HG03457 (cell line): ENCODE measurements at regions not wholly inside any gene's neighbourhood (a gene's known extent, or its start where the extent isn't known, plus 50 kb on each side); places are given as distances from the start of the nearest gene placed in this dataset.

Source experiments
- ATAC-seq: cut with Tn5 transposase; IDR thresholded peaks from one replicate; pipeline ENCODE4 v1.9.1; 2021; ENCODE audit warnings: moderate number of reproducible peaks; ENCODE audit not compliant: unreplicated experiment

DNA sequence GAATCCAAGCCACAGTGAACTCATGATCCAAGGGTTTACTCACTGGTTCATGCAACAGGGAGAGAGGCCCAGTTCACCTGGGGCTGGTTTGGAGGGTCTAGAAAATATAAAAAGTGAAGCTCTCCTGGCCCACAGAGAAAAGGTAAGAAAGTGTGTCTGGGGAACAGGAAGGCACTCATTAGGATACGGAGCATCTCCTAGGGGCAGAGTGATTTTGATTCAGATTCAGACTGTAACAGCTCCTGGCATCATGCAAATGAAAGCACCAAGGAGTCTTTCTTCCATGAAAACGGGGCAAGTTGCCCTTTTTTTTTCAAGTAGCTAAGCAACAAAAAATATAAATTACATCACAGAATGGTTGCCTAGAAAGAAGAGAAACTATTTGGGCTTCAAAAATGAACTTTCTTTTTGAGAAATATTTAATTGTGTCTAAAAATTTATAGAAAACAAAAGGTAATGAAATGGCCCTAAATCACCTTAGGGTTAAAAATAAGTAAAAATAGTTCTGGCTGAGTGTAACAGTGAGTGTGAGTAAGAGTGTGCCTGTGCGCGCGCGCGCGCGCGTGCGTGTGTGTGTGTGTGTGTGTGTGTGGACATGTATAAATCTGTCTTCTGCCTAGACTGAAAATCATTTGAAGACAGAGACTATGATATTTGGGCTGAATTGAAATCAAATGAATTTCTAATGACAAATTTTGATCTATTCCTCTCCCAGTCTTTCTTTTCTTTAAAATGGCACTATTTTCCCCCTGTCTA is 177.8 kb upstream of the ZNF462 start:
- ATAC-seq: no peak

DNA sequence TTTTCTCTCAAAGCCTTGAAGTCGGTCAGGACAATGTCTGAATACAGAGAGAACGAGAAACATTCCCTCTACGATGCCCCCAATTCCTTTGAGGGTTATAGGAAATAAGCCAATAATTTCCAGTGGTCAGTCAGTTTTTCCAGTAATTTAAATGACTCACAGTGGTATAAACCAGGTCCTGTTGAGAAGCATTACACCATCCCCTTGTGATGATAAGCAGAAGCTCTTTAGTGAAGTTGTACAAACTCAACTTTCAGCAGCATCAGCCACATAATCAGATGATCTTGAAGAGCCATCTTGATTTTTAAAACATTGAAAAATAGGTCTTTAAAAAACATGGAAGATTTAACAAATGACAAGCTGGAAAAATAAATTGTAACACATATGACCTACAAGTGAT is 173.9 kb upstream of the ZNF462 start:
- no peak for ATAC-seq

DNA sequence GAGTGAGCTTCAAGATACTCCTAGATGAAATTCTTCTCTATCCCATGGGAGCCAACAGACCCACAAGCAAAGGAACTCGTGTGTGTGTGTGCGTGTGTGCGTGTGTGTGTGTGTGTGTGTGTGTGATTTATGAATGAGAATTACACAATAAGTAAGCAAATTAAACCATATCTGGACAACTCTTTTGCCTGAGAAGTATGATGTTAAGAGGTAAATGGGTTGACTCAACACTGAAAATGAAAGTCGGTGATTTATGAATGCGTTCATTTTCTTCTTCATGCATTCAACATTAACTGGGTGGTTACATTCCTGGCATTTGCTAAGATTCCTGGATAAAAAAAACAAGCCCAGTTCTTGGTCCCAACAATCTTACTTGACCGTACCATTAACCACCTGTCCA is 171.3 kb upstream of the ZNF462 start:
- no peak for ATAC-seq

DNA sequence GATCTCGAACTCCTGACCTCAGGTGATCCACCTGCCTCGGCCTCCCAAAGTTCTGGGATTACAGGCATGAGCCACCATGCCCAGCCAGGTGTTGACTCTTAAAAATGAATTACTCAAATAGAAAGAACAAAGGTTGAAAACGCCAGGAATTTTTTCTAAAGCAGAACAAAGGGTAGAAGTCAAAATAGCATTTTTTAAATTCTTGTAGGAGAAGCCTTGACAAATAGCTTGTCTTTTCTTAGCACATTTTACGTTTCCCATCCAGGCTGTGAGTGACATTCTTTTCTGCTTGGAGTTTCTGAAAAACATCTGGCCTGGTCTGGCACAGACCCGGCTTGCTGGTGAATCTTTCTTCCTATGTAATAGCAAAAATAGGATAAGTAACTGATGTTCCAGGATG is 169.4 kb upstream of the ZNF462 start:
- no peak for ATAC-seq

DNA sequence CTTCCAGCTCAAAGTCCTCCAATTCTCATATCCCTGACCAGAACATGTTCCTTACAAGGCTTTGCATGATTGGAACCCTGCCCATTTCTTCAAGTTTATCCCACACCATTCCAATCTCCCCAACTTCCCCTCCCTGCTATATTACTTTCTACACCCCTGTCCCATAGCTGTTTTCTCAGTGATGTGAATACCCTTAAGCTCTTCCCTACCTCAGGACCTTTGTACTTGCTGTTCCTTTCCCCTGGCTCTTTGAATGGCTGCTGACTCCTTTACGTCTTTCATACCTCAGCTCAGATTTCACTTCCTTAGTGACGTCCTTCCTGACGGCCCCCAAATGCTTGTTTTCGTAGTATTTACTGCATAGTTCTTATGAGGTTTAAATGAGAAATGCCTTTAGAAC is 166.2 kb upstream of the ZNF462 start:
- ATAC-seq: no peak

DNA sequence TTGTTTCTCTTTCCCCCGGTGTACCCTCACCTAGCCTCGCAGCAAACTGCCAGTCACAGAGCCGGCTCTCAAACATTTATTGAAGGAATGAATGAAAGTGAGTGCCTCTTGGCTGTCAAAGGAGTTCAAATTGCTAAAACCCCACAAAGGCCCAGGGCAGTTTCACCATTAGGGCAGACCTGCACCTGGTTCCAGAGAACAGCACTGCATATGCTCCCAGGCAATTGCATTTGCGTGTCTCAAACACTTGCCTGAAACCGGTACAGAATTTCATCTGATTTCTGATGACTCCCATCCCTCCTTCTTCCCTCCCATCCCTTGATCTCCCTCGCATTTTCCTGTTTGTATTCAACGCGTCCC is 165.6 kb upstream of the ZNF462 start:
- no peak for ATAC-seq

DNA sequence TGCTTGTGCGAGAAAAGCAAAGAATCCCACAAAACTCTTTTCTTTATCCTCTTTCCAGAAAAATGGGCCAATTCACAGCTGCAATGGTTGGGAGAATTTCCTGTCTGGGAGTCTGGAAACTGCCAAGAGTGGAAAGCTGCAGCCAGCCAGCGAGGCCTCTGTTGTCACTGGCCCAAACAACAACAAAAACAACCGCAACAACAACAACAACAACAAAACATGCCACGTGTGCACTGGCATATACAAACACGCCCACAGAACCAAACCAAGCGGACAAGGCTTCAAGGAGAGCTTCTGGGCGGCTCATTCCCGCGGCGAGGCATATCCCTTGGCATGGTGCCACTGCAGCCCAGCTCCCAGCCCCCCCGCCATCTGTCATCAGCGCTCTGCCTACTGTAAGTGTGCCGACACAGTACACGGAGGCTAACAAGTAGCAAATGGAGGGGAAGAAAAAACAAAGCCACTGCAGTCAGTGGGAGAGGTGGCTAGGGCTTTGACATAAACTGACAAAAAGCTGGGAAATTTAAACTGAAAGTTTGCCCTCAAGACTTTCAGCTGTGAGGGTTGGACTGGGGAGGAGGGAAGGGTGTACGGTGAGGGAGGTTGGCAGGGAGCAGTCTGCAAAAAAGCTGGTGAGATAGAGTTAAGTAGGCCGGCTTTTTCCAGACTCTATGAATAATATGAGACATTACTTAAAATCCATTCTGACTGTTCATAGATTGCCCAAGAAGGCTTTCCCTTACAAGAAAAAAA is 165.0 kb upstream of the ZNF462 start:
- no peak for ATAC-seq

DNA sequence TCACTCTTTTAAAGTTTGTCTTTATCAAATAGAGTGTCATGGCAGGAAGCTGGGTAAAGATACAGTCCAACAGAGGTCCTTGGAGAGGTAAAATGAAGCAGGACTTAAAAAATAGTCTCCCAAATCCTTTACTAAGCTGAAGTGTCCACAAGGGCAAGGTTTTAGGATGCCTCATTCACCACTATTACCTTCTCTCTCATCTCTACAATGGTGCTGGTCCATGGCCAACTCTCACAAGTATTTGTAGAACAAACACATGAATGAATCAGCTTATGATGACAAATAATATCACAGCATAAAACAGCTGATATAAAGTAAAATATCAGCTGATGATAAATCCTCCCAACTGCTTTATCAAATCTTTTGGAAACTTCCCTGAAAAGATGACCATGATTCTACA is 162.3 kb upstream of the ZNF462 start:
- no peak for ATAC-seq

DNA sequence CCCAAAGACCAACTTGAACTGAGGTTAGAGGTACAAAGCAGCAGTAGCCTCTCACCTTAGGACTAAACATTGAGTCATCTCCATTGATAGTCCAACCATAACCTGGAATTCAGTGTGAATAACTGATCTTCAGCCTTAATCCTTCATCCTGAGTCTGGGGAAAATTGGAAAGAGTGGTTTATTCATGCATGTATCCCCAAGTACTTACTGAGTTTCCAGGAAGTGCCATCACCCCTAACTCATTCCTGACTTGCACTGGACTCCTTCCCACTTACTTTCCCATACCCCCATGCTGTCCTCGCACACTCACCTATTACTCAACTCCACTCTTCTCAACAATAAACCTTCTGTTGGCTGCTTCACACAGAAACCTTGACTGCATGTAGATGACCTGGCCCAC is 161.4 kb upstream of the ZNF462 start:
- ATAC-seq: no peak

DNA sequence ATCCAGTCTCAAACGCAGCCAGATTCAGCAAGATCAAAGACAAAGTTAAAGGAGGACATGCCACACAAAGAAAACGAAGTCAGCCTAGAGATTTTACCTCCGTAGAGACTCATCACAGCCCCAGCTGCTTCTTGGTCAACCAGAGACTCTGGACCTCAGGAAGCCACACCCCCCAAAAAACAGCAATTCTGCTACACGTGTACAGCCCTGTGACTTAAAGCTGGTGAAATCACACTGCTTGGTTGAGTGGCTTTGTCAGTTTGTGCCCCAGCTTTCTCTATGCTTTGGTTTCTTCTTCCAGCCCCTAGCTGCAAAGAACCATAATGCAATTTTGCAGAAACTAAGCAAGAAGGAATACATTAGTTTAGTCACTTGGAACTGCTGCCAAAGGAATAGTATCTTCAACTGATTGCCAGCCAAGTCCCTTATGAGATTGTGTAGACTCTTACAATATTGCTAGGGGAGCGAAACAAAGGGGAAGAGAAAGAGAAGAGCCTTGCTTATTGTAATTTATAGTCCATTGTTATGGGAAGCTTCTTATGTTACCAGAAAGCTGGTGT is 158.8 kb upstream of the ZNF462 start:
- ATAC-seq: no peak

DNA sequence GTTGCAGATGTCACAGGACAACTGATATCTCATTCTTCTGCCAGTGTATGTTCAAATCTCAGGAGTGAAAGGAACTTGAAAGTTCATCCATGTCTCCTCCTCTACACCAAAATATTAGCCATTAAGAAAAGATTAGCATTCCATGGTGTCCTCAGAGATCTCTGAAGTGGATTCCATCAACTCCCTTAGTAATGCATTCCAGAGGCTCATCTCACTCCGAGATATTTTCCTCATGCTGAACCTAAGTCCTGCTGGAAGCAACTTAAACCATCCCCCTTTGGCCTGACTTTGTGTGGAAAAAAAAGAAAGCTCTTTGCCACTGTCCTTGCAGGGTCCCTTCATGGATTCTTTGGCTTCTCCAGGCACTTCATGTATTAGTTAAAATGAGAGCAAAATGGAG is 155.7 kb upstream of the ZNF462 start:
- ATAC-seq: no peak

DNA sequence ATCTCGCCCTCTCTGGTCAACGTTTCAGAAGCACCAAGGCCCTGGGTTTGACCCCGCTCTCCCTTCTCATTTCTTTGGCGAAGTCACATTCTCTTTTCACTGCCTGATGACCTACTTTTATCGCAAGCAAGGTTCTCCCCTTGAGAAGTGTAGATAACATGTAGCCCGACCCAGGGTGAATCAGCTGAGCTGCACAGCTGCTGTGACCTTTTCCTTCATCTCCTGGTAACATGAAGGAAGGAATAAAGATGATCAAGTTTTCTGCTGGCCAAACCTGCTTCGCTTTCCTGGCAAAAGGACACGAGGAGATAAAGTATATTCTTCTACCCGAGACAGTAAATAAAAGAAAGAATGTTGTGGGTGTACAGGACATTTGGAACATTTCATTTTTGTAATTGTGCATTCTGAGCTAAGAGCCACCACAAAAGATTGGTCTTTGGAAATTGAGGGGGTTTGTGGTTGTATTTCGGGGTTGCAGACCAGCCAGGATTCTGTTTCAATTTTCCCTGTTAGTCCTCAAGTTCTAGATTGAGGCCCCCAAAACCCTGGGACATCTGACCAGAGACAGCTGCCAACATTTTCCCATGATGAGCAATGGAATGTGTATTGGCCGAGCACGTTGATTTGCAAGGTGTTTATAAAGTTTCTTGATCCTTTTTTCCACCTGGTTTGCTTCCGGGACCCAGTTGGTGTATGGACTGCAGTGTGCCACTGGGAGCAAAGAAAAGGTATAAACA is 155.1 kb upstream of the ZNF462 start:
- ATAC-seq: no peak

DNA sequence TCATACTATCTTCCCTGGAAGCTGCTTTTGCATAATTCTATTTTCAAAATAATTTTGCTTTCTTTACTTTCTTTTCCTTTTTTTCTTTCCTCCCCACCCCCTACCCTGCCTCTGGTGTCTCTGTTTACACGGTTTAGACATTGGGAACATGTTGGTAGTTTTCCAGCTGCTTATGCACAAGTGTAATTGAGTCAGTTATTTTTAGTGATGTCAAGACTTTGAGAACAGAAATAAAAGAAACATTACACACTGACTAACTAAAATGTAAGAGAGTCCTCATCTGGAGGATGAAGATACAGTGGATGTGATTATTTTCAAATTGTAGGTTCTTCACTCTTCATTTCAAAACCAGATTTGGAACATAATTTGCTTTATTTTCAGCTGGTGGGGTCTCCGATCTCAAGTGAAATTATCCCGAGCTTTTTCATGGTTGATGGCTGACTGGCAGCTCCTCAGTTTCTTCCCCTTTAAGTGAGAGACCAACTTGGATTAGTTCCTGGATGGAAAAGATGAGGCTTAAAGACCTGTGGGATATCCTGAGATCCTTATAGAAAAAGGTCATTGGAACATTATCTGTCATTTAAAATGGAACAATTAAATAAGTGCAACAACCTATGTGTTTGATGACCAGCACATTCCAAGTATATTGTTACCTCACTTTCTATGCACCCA is 154.4 kb upstream of the ZNF462 start:
- ATAC-seq: no peak

DNA sequence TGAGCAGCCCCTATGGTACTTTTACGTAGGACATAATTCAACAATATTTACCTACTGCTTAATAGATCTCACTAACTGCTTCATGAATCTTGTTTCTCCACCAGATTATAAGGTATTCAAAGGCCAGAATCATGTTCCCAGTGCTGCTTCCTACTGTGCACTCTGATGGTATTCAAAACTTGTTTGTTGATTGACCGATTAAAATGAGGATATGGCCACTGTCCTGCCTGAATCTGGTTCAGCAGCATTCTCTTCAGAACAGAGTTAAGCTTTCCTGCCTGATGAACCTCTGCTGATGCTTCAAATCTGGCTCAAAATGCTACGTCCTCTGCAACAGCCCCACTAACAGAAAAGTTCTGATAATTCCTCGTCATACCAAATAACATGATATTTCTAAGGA is 150.7 kb upstream of the ZNF462 start:
- no peak for ATAC-seq

DNA sequence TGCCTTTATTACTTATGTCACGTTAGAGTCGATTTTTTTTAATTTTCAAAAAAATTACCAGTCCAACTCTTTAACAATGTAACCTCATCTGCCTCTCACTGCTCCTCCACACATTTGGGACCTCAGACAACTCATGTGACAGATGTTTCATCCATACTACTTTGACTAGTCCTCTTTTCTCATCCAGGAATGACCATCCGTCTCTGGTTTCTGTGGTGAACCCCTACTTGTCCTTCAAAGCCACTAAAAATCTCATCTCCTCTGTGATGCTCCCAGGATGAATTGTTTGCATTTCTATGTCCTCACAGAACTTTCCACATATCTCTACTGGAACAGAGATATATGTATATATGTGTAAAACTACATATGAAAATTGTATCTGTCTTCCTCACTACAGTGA is 149.8 kb upstream of the ZNF462 start:
- no peak for ATAC-seq

DNA sequence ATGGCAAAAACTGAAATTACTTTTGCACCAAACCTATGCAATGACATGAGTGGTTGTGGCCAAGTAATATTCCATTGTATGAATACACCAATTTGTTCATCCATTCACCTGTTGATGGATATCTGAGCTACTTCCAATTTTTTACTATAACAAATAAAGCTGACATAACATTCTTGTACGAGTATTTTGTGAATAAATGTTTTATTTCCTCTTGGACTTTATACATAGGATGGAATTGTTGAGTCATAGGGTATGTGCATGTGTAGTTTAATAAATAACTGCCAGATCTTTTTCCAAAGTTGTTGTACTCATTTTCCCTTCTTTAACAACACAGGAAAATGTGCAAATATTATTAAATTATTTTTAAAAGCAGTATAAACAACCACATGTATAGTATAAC is 146.1 kb upstream of the ZNF462 start:
- ATAC-seq: no peak

DNA sequence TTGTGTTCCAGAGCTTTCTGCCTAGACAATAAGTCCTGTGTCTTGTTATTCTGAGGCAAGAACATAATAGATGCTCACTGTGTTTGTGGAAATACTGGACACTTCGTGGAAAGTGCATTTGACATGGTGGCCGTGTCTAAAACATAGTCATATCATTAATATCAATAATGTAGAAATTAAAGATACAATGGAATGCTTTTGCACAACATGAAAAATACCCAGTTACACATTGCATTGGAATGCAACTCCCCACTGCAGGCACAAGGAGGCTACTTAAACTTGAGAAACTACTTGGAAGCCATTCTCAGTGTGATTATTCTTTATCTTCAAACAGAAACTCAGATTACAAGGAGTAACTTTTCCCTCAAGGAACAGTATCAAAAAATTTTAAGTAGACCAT is 145.3 kb upstream of the ZNF462 start:
- no peak for ATAC-seq

DNA sequence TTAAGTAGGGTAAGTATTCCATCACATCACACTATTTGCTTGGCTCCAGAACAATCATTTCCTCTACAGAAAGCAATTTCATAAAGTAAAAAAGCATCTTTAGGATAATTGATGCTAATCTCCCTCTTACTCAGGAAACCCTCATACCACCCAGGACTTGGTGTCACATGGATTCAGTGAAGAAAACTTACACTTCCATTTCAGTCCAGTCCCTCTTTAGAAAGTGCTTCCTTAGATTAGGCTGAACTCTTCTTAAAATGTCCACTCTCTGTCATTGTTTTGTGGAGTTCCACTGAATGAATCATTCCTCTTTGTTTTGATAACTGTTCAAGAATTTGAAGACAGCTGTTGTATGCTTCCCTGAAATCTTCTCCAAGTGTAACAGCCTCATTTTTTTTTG is 144.0 kb upstream of the ZNF462 start:
- no peak for ATAC-seq

DNA sequence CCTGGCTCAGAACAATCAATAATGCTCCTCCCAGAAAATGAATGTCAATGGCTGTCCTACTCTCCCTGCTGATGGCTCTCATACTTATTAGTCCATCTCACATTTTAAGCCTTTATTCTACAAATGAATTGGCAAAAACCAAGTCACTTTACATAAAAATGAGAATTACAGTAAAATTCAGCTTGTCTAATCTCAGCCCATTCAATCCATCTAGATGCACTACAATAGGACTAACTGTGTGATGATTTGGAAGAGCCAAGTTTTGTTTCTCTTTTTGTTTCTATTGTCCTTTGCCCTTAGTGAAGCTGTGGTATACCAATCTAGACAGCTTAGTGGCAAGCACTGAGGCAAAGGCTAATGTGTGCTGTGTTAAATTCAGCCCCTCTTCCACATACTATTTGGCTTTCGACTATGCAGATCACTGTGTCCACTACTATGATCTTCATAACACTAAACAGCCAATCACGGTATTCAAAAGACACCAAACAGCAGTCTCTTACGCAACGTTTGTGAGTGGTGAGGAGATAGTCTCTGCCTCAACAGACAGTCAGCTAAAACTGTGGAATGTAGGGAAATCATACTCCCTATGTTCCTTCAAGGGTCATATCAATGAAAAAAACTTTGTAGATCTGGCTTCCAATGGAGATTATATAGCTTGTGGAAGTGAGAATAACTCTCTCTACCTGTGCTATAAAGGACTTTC is 140.8 kb upstream of the ZNF462 start:
- ATAC-seq: no peak

DNA sequence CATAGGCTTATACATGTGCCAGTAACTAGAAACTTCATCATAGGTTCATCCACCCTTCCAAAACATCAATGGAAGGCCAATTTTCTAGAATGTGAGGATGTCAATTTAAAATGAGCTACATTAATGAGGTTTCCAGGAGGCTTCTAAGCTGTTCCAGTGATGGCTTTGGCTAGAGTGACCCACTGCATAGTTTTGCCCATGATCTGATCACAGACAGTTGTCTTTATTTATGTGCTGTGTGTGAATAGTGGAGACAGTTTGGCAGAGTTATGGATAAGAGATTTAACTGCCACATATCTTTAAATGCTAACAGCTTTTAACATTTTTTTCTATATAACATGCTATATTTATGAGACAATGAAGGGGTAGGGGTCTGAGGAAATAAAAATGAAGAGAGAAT is 139.0 kb upstream of the ZNF462 start:
- no peak for ATAC-seq

DNA sequence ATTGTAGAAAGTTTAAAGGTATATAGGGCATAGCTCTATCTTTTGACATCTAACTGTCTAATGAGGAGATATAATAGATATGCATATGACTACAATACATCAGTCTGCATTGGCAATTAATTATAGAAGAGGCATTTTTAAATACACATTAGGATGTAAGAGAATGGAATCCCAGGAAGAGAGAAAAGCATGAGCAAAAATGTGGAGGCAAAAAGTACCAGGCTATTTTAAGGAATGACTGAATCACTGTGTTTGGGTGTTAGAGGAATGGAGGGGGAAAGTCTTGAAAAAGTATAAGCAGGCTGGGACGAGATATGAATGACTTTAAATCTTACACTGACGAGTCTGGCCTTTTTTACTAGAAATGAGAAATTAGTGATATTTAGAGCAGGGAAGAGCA is 138.4 kb upstream of the ZNF462 start:
- ATAC-seq: no peak
